ENCODE measurements at regions not wholly inside any gene's neighbourhood (a gene's known extent, or its start where the extent isn't known, plus 50 kb on each side); places are given as distances from the start of the nearest gene placed in this dataset.

GRCh38 chr2:180734382-180734781, 246.0 kb upstream of the UBE2E3 start:
- no peak for DNase-seq

GRCh38 chr2:180733330-180733729, 247.1 kb upstream of the UBE2E3 start:
- DNase-seq = no peak

- no peak for DNase-seq
Measured at GRCh38 chr2:180732337-180732736, 248.1 kb upstream of the UBE2E3 start.

GRCh38 chr2:180730976-180731375, 249.4 kb upstream of the UBE2E3 start:
- DNase-seq = no peak

GRCh38 chr2:180728928-180729559, 251.4 kb upstream of the UBE2E3 start:
- peak; percentile 6 for DNase-seq

- DNase-seq = no peak
Measured at GRCh38 chr2:180723712-180724111, 256.7 kb upstream of the UBE2E3 start.

- DNase-seq = peak; percentile 71
Measured at GRCh38 chr2:180722551-180723239, 257.7 kb upstream of the UBE2E3 start.

GRCh38 chr2:180720829-180721228, 259.6 kb upstream of the UBE2E3 start:
- DNase-seq = peak; percentile 19

- no peak for DNase-seq
Measured at GRCh38 chr2:180717588-180717987, 262.8 kb upstream of the UBE2E3 start.

GRCh38 chr2:180716186-180717180, 263.9 kb upstream of the UBE2E3 start:
- no peak for DNase-seq

GRCh38 chr2:180715044-180715443, 265.4 kb upstream of the UBE2E3 start:
- DNase-seq = peak; percentile 70

GRCh38 chr2:180709392-180710145, 270.8 kb upstream of the UBE2E3 start:
- DNase-seq = no peak

GRCh38 chr2:180707884-180708205, 272.6 kb upstream of the UBE2E3 start:
- DNase-seq = peak; percentile 98

GRCh38 chr2:180707175-180707883, 273.1 kb upstream of the UBE2E3 start:
- DNase-seq = peak; percentile 48

- peak; percentile 52 for DNase-seq
Measured at GRCh38 chr2:180706694-180707093, 273.7 kb upstream of the UBE2E3 start.

GRCh38 chr2:180705551-180705950, 274.9 kb upstream of the UBE2E3 start:
- DNase-seq = peak; percentile 49

- DNase-seq = no peak
Measured at GRCh38 chr2:180705122-180705521, 275.3 kb upstream of the UBE2E3 start.

- peak; percentile 39 for DNase-seq
Measured at GRCh38 chr2:180699657-180700361, 280.6 kb upstream of the UBE2E3 start.

GRCh38 chr2:180698668-180699067, 281.7 kb upstream of the UBE2E3 start:
- DNase-seq = no peak

- DNase-seq = peak; percentile 82
Measured at GRCh38 chr2:180695586-180696401, 284.6 kb upstream of the UBE2E3 start.
